PC-3 (cell line): ENCODE measurements at regions not wholly inside any gene's neighbourhood (a gene's known extent, or its start where the extent isn't known, plus 50 kb on each side); places are given as distances from the start of the nearest gene placed in this dataset.

ENCODE experiments used
- EZH2 ChIP-seq: fragments of 300-600 bp; sonication (generic); IDR thresholded peaks from one replicate; pipeline ENCODE4 v1.6.1; 2017; ENCODE audit warnings: antibody characterized with exemption, mild to moderate bottlenecking, low read length; ENCODE audit not compliant: unreplicated experiment
- EZH2phosphoT487 ChIP-seq: fragments of 300-600 bp; sonication (generic); IDR thresholded peaks from 2 replicates; pipeline ENCODE4 v1.6.1; 2018; ENCODE audit warnings: mild to moderate bottlenecking, antibody characterized with exemption, low read length, borderline replicate concordance
- TF ChIP-seq, protein P1 (sequence below): fragments of 300-600 bp; sonication (generic); conservative IDR thresholded peaks from 2 replicates; pipeline ENCODE4 v1.5.1; 2017; ENCODE audit warnings: antibody characterized with exemption, low read depth, mild to moderate bottlenecking, low read length

GRCh38 chr15:47890397-47891150 lies 173.3 kb downstream of the SEMA6D start:
- TF ChIP-seq, protein P1, sequence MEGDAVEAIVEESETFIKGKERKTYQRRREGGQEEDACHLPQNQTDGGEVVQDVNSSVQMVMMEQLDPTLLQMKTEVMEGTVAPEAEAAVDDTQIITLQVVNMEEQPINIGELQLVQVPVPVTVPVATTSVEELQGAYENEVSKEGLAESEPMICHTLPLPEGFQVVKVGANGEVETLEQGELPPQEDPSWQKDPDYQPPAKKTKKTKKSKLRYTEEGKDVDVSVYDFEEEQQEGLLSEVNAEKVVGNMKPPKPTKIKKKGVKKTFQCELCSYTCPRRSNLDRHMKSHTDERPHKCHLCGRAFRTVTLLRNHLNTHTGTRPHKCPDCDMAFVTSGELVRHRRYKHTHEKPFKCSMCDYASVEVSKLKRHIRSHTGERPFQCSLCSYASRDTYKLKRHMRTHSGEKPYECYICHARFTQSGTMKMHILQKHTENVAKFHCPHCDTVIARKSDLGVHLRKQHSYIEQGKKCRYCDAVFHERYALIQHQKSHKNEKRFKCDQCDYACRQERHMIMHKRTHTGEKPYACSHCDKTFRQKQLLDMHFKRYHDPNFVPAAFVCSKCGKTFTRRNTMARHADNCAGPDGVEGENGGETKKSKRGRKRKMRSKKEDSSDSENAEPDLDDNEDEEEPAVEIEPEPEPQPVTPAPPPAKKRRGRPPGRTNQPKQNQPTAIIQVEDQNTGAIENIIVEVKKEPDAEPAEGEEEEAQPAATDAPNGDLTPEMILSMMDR: no peak
- TF ChIP-seq EZH2phosphoT487 (no peak), EZH2 (no peak)
